Hematopoietic multipotent progenitor cell treated with erythropoietin and hydrocortisone succinate and interleukin-3 and kit ligand, for 4 days (in vitro differentiated cells): ENCODE measurements at regions not wholly inside any gene's neighbourhood (a gene's known extent, or its start where the extent isn't known, plus 50 kb on each side); places are given as distances from the start of the nearest gene placed in this dataset.

Experiments
- DNase-seq: peaks from one replicate; pipeline ENCODE4 v3.0.0-alpha.2; 2015

GRCh38 chr14:47746986-47747385 is 71.6 kb upstream of the MDGA2 start:
- DNase-seq, result peak; percentile 4

- DNase-seq, result peak; percentile 22
Measured at GRCh38 chr14:47744155-47744554, 68.8 kb upstream of the MDGA2 start.

GRCh38 chr14:47739541-47739940 is 64.1 kb upstream of the MDGA2 start:
- DNase-seq, result no peak

DNA sequence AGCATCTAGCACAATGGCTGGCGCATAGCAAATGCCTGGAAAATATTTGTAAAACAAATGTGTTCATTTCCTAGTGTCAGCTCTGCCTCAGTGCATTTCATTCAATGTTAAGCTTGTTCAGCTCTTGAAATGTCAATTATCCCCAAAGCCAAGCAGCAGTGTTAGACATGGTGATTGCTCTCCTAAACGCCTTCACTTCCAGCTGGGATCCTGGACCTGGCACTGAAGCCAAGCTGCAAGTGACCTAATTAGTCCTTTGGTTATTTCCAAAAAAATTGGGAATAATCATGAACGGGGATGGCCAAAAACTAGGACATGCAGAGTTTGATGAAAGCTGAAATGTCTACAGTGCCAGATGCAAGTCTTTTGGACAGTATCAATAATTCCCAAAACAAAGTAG is 54.9 kb upstream of the MDGA2 start:
- no peak for DNase-seq
